Esophagus muscularis mucosa (tissue), 4 donors: ENCODE measurements at regions not wholly inside any gene's neighbourhood (a gene's known extent, or its start where the extent isn't known, plus 50 kb on each side); places are given as distances from the start of the nearest gene placed in this dataset.

Experiments used
- DNase-seq: peaks from one replicate; pipeline ENCODE4 v3.0.0-alpha.2; 2017; ENCODE audit errors: extremely low spot score
- H3K27ac ChIP-seq, 4 donors: fragments of 200-600 bp; sonication (generic); replicated peaks in 1 of 4; 1 replicate in 3 of 4; 2 replicates in 1 of 4; pipeline ENCODE4 v1.5.1; 2016 to 2019; ENCODE audit warnings: mild to moderate bottlenecking in 1 of 4
- H3K27me3 ChIP-seq, 4 donors: fragments of 200-600 bp; sonication (generic); one replicate each; pipeline versions ENCODE4 v1.5.1 to v1.6.0; 2016 to 2019
- H3K36me3 ChIP-seq, 4 donors: fragments of 200-600 bp; sonication (generic); one replicate each; pipeline ENCODE4 v1.5.1; 2016 to 2019
- H3K4me1 ChIP-seq, 4 donors: fragments of 200-600 bp; sonication (generic); one replicate each; pipeline ENCODE4 v1.5.1; 2016 to 2019
- H3K4me3 ChIP-seq, 4 donors: fragments of 200-600 bp; sonication (generic); 1 replicate in 2 of 4; 2 replicates in 2 of 4; pipeline ENCODE4 v1.5.1; 2016 to 2019; ENCODE audit warnings: mild to moderate bottlenecking in 4 of 4, moderate library complexity in 1 of 4
- H3K9me3 ChIP-seq, 4 donors: fragments of 200-600 bp; sonication (generic); 1 replicate in 3 of 4; 2 replicates in 1 of 4; pipeline ENCODE4 v1.5.1; 2016 to 2019
- EP300 ChIP-seq: sonication (generic); formaldehyde crosslinking; IDR thresholded peaks from one replicate; pipeline ENCODE4 v1.6.1; 2017; ENCODE audit warnings: antibody characterized with exemption
- POLR2A ChIP-seq: fragments of 450-650 bp; IDR thresholded peaks from one replicate; pipeline ENCODE4 v1.6.1; 2017; ENCODE audit warnings: antibody characterized with exemption, moderate library complexity, mild to moderate bottlenecking, low read depth
- POLR2AphosphoS5 ChIP-seq, 2 donors: sonication (generic); formaldehyde crosslinking; IDR thresholded peaks; one replicate each; pipeline ENCODE4 v1.6.1; 2017; ENCODE audit warnings: antibody characterized with exemption in 2 of 2
- WGBS: methylation state at CpG from one replicate; pipeline ENCODE4 v1.1.5; 2018; 5-methylcytosine and 5-hydroxymethylcytosine counted together
- intact Hi-C: fragments of 100-400 bp; cut with DNase I; formaldehyde crosslinking; loops from one replicate; pipeline ENCODE4 v1.15.1; 2023
- TF ChIP-seq, protein P1 (sequence below), 3 experiments: fragments of 200-600 bp in 2 of 3; fragments of 450-650 bp in 1 of 3; sonication (generic) in 2 of 3; IDR thresholded peaks; one replicate each; pipeline ENCODE4 v1.5.1; 2017 to 2019; ENCODE audit warnings: antibody characterized with exemption in 3 of 3, mild to moderate bottlenecking in 2 of 3, moderate library complexity in 1 of 3

- Histone ChIP-seq H3K27me3 (peaks cover 0 to 46% (median 0%) of the 10 kb centered on the region in 4 donors), H3K4me1 (no peaks in the 10 kb centered on the region), H3K9me3 (peaks cover 0 to 6% (median under 1%) of the 10 kb centered on the region in 4 donors), H3K36me3 (no peaks in the 10 kb centered on the region), H3K27ac (no peak overlapping the region), H3K4me3 (no peak overlapping the region)
- no peak for DNase-seq
- TF ChIP-seq POLR2A (no peak), POLR2AphosphoS5 (IDR thresholded peaks at IDR 0.05) (no peak), EP300 (no peak)
- TF ChIP-seq, protein P1, sequence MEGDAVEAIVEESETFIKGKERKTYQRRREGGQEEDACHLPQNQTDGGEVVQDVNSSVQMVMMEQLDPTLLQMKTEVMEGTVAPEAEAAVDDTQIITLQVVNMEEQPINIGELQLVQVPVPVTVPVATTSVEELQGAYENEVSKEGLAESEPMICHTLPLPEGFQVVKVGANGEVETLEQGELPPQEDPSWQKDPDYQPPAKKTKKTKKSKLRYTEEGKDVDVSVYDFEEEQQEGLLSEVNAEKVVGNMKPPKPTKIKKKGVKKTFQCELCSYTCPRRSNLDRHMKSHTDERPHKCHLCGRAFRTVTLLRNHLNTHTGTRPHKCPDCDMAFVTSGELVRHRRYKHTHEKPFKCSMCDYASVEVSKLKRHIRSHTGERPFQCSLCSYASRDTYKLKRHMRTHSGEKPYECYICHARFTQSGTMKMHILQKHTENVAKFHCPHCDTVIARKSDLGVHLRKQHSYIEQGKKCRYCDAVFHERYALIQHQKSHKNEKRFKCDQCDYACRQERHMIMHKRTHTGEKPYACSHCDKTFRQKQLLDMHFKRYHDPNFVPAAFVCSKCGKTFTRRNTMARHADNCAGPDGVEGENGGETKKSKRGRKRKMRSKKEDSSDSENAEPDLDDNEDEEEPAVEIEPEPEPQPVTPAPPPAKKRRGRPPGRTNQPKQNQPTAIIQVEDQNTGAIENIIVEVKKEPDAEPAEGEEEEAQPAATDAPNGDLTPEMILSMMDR (IDR thresholded peaks at IDR 0.05) = no peak
- 88% methylated on average over 6 of the region's 6 CpGs for WGBS
- intact Hi-C loops = no loop called here
Observed at GRCh38 chr1:5349526-5349925, 642.7 kb downstream of the NPHP4 start.

- DNase-seq = no peak
- intact Hi-C loops = no loop called here
- H3K27me3 ChIP-seq = peaks cover 0 to 52% (median 0%) of the 10 kb centered on the region in 4 donors
Observed at GRCh38 chr1:5348732-5349465, 643.3 kb downstream of the NPHP4 start.

GRCh38 chr1:5347726-5348125, 644.5 kb downstream of the NPHP4 start:
- intact Hi-C loops = no loop called here
- H3K36me3 ChIP-seq = no peaks in the 10 kb centered on the region
- no peak for DNase-seq
- H3K27ac ChIP-seq = no peak overlapping the region
- no peaks in the 10 kb centered on the region for H3K4me1 ChIP-seq
- peaks cover 0 to 53% (median 0%) of the 10 kb centered on the region in 4 donors for H3K27me3 ChIP-seq
- TF ChIP-seq POLR2AphosphoS5 (IDR thresholded peaks at IDR 0.05) = no peak
- no peak for TF ChIP-seq POLR2A
- TF ChIP-seq, protein P1 (IDR thresholded peaks at IDR 0.05) = no peak
- TF ChIP-seq EP300 = no peak
- H3K9me3 ChIP-seq = peaks cover 0 to 6% (median 0%) of the 10 kb centered on the region in 4 donors
- 66% methylated on average over 8 of the region's 8 CpGs for WGBS
- H3K4me3 ChIP-seq = no peak overlapping the region

More at GRCh38 chr1:5348732-5349465, 643.3 kb downstream of the NPHP4 start:
- H3K4me3 ChIP-seq = no peak overlapping the region
- H3K27ac ChIP-seq = no peak overlapping the region
- no peaks in the 10 kb centered on the region for H3K36me3 ChIP-seq
- no peaks in the 10 kb centered on the region for H3K4me1 ChIP-seq
- WGBS = 86% methylated on average over 15 of the region's 15 CpGs
- TF ChIP-seq EP300 = no peak
- no peak for TF ChIP-seq POLR2AphosphoS5 (IDR thresholded peaks at IDR 0.05)
- TF ChIP-seq, protein P1 (IDR thresholded peaks at IDR 0.05) = no peak
- TF ChIP-seq POLR2A = no peak
- H3K9me3 ChIP-seq = peaks cover 0 to 6% (median 0%) of the 10 kb centered on the region in 4 donors

DNA sequence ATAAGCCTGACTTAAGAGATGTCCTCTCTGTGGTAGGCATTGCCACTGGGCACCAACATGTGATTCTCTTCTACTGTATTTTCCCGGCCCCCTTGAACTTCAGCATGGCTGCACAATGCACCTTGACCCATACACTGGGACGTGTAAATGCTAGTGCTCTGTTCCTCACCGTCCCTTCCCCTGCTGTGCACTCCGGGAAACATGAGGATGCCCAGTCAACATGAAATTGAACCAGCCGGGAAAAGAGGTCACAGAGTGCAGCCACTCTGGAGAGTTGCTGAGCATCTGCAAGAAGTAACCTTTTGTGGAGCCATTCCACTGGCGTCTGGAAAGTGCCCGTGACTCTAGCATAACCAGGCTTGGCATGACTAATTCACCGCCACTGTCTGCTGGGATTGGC, 646.7 kb downstream of the NPHP4 start:
- 87% methylated on average over 8 of the region's 8 CpGs for WGBS
- no peaks in the 10 kb centered on the region for H3K4me1 ChIP-seq
- H3K9me3 ChIP-seq = peaks cover 0 to 6% (median 0%) of the 10 kb centered on the region in 4 donors
- TF ChIP-seq EP300 = no peak
- no peak for TF ChIP-seq POLR2AphosphoS5 (IDR thresholded peaks at IDR 0.05)
- no peak for TF ChIP-seq POLR2A
- TF ChIP-seq, protein P1 (IDR thresholded peaks at IDR 0.05) = no peak
- H3K27ac ChIP-seq = no peak overlapping the region
- H3K27me3 ChIP-seq = peaks cover 0 to 52% (median 0%) of the 10 kb centered on the region in 4 donors
- DNase-seq = no peak
- no peaks in the 10 kb centered on the region for H3K36me3 ChIP-seq
- no peak overlapping the region for H3K4me3 ChIP-seq
- intact Hi-C loops = no loop called here
